ENCODE measurements at regions not wholly inside any gene's neighbourhood (a gene's known extent, or its start where the extent isn't known, plus 50 kb on each side); places are given as distances from the start of the nearest gene placed in this dataset.

GRCh38 chr9:13555516-13555915 lies 276.0 kb upstream of the MPDZ start:
- TF ChIP-seq CTCF (IDR thresholded peaks at IDR 0.05) (no peak), EZH2phosphoT487 (IDR thresholded peaks at IDR 0.05) (no peak)
